ENCODE measurements at regions not wholly inside any gene's neighbourhood (a gene's known extent, or its start where the extent isn't known, plus 50 kb on each side); places are given as distances from the start of the nearest gene placed in this dataset.
"Not testable (repeated sequence)": the region's sequence is repeated elsewhere in the genome, so short reads cannot be mapped to it uniquely, and the experiment has no call there.

DNA sequence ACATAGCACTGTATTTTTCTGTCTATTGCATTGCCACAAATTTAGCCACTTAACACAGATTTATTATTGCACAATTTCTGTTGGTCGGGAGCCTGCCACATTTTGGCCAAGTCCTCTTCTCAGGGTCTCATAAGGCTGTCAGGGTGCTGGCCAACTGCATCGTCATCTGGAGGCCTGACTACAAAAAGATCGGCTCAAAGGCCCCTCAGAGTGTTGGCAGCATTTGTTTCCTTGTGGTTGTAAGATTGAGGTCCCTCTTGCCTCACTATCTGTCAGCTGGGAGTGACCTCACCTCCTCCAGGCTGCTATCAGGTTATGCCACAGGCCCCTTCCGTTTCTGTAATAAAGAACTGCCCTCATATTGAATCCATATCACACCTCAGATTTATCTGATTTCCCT is 67.3 kb upstream of the BDP1 start:
- TF ChIP-seq CEBPB (IDR thresholded peaks at IDR 0.05; ENCODE audit: low read depth, low read length) = 0 out of 2 replicates have a peak, but pooled peaks have one; percentile 18
- H3K56ac ChIP-seq (ENCODE audit: extremely low read depth, insufficient read depth, low read length); CTCF ChIA-PET; H4K5ac ChIP-seq (ENCODE audit: low read depth, low read length); H3K4me1 ChIP-seq (ENCODE audit: control insufficient read depth, insufficient read depth, low read length); H3K4me2 ChIP-seq (ENCODE audit: low read depth, low read length); DNase-seq; H4K91ac ChIP-seq (ENCODE audit: insufficient read depth, low read depth, low read length); H3K9me3 ChIP-seq (ENCODE audit: control insufficient read depth, insufficient read depth, low read length); H3K36me3 ChIP-seq (ENCODE audit: control insufficient read depth, insufficient read depth, low read length); H3K27me3 ChIP-seq (ENCODE audit: control insufficient read depth, insufficient read depth, low read length); H3K9me1 ChIP-seq (ENCODE audit: insufficient read depth, low read length); H2BK120ac ChIP-seq (ENCODE audit: low read depth, low read length); POLR2A ChIA-PET (ENCODE audit: unreplicated experiment); H3K27ac ChIP-seq (ENCODE audit: insufficient read depth, low read length); H3K4ac ChIP-seq (ENCODE audit: low read depth, low read length); H3K4me3 ChIP-seq (ENCODE audit: insufficient read depth, low read depth, low read length); H3K14ac ChIP-seq (replicated peaks; ENCODE audit: low read depth, low read length); ATAC-seq (ENCODE audit: low read depth); BruUV-seq (replicated peaks); intact Hi-C loops (cut with micrococcal nuclease); H3K18ac ChIP-seq (ENCODE audit: low read depth, low read length); in situ Hi-C loops (cut with MboI; ENCODE audit: low sequenced_read_pairs); H2BK5ac ChIP-seq (ENCODE audit: low read depth, low read length, poor library complexity, severe bottlenecking); H3K79me1 ChIP-seq (ENCODE audit: low read depth in 1 of 2, low read length in 2 of 2); H4K20me1 ChIP-seq (ENCODE audit: insufficient read depth, low read length); H2BK15ac ChIP-seq (ENCODE audit: low read depth, low read length); H3K9ac ChIP-seq (ENCODE audit: low read depth, low read length); H3K23ac ChIP-seq (ENCODE audit: low read depth, low read length); H2AFZ ChIP-seq (replicated peaks; ENCODE audit: low read length, poor library complexity); dilution Hi-C loops (cut with HindIII; ENCODE audit: low sequenced_read_pairs, unreplicated experiment); H2BK20ac ChIP-seq (ENCODE audit: low read depth, low read length); H2AK5ac ChIP-seq (ENCODE audit: low read depth, low read length); H2AK9ac ChIP-seq (replicated peaks; ENCODE audit: low read depth, low read length, poor library complexity); H4K8ac ChIP-seq (ENCODE audit: low read depth in 2 of 2, low read length in 2 of 2): not testable (repeated sequence)
- no CpG with 5 or more reads among the region's 4 CpGs for WGBS, 2 experiments (ENCODE audit: extremely low coverage in 2 of 2, insufficient read length in 1 of 2)

DNA sequence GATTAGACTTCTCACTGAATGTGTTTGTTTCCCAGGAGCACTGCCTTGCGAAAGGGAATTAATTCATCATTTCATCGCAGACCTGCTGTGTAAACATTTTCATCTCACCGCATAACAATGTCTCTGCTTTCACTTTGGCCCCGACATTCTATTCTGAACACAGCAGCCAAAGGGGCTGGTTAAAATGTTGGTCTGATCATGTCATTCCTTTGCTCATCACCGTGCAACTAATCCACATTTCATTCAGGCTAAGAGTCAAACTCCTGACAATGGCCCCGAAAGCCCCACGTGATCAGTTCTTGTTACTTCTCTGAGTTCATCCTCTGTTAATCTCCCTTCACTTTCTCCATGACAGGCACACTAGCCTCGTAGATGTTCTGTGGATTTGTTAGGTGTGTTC is 57.1 kb upstream of the BDP1 start:
- H3K4ac ChIP-seq (ENCODE audit: low read depth, low read length); H4K20me1 ChIP-seq (ENCODE audit: insufficient read depth, low read length); H2AFZ ChIP-seq (replicated peaks; ENCODE audit: low read length, poor library complexity); H4K5ac ChIP-seq (ENCODE audit: low read depth, low read length); H3K27me3 ChIP-seq (ENCODE audit: control insufficient read depth, insufficient read depth, low read length); POLR2A ChIA-PET (ENCODE audit: unreplicated experiment); H3K56ac ChIP-seq (ENCODE audit: extremely low read depth, insufficient read depth, low read length); DNase-seq; H2BK20ac ChIP-seq (ENCODE audit: low read depth, low read length); H2BK120ac ChIP-seq (ENCODE audit: low read depth, low read length); dilution Hi-C loops (cut with HindIII; ENCODE audit: low sequenced_read_pairs, unreplicated experiment); CTCF ChIA-PET; H2BK15ac ChIP-seq (ENCODE audit: low read depth, low read length); H3K27ac ChIP-seq (ENCODE audit: insufficient read depth, low read length); H2AK5ac ChIP-seq (ENCODE audit: low read depth, low read length); H3K9me1 ChIP-seq (ENCODE audit: insufficient read depth, low read length); H4K8ac ChIP-seq (ENCODE audit: low read depth in 2 of 2, low read length in 2 of 2); H3K4me2 ChIP-seq (ENCODE audit: low read depth, low read length); H3K9me3 ChIP-seq (ENCODE audit: control insufficient read depth, insufficient read depth, low read length); H2AK9ac ChIP-seq (replicated peaks; ENCODE audit: low read depth, low read length, poor library complexity); H3K9ac ChIP-seq (ENCODE audit: low read depth, low read length); H3K18ac ChIP-seq (ENCODE audit: low read depth, low read length); H3K23ac ChIP-seq (ENCODE audit: low read depth, low read length); H3K79me1 ChIP-seq (ENCODE audit: low read depth in 1 of 2, low read length in 2 of 2); intact Hi-C loops (cut with micrococcal nuclease); H2BK5ac ChIP-seq (ENCODE audit: low read depth, low read length, poor library complexity, severe bottlenecking); in situ Hi-C loops (cut with MboI; ENCODE audit: low sequenced_read_pairs); ATAC-seq (ENCODE audit: low read depth); H3K36me3 ChIP-seq (ENCODE audit: control insufficient read depth, insufficient read depth, low read length); H4K91ac ChIP-seq (ENCODE audit: insufficient read depth, low read depth, low read length); BruUV-seq (replicated peaks); H3K14ac ChIP-seq (replicated peaks; ENCODE audit: low read depth, low read length); H3K4me1 ChIP-seq (ENCODE audit: control insufficient read depth, insufficient read depth, low read length): not testable (repeated sequence)
- no CpG with 5 or more reads among the region's 8 CpGs for WGBS, 2 experiments (ENCODE audit: extremely low coverage in 2 of 2, insufficient read length in 1 of 2)
- peak overlapping the region; percentile 31; the same call in 1 of the 2 replicates for H3K4me3 ChIP-seq (ENCODE audit: insufficient read depth, low read depth, low read length)
